Coronary artery (tissue), 2 donors: ENCODE measurements at regions not wholly inside any gene's neighbourhood (a gene's known extent, or its start where the extent isn't known, plus 50 kb on each side); places are given as distances from the start of the nearest gene placed in this dataset.

Experiments used
- DNase-seq: peaks from one replicate; pipeline ENCODE4 v3.0.0-alpha.2; 2017; ENCODE audit warnings: low spot score
- H3K27ac ChIP-seq, 2 donors: fragments of 200-600 bp; sonication (generic); one replicate each; pipeline ENCODE4 v1.5.1; 2016 to 2019
- H3K4me3 ChIP-seq: fragments of 200-600 bp; sonication (generic); 2 replicates; pipeline ENCODE4 v1.5.1; 2016; ENCODE audit warnings: mild to moderate bottlenecking, moderate library complexity
- CTCF ChIP-seq: fragments of 200-600 bp; sonication (generic); IDR thresholded peaks from one replicate; pipeline ENCODE4 v1.5.1; 2019; ENCODE audit warnings: antibody characterized with exemption

- DNase-seq, result peak; percentile 49
- Histone ChIP-seq H3K27ac (no peak overlapping the region), H3K4me3 (no peak overlapping the region)
- no peak for TF ChIP-seq CTCF
Observed at GRCh38 chr11:116177521-116178210, 595.1 kb downstream of the BUD13 start.

- Histone ChIP-seq H3K27ac (no peak overlapping the region), H3K4me3 (no peak overlapping the region)
- DNase-seq, result peak; percentile 40
- TF ChIP-seq CTCF, result no peak
Observed at GRCh38 chr11:116176484-116177005, 596.2 kb downstream of the BUD13 start.

- TF ChIP-seq CTCF, result no peak
- Histone ChIP-seq H3K27ac (no peak overlapping the region), H3K4me3 (no peak overlapping the region)
- peak; percentile 33 for DNase-seq
Observed at GRCh38 chr11:116175707-116176106, 597.1 kb downstream of the BUD13 start.

- Histone ChIP-seq H3K4me3 (no peak overlapping the region), H3K27ac (no peak overlapping the region)
- peak; percentile 47 for DNase-seq
- no peak for TF ChIP-seq CTCF
Observed at GRCh38 chr11:116173941-116174911, 598.6 kb downstream of the BUD13 start.

- no peak for TF ChIP-seq CTCF
- no peak for DNase-seq
- H3K4me3 ChIP-seq, result no peak overlapping the region
- H3K27ac ChIP-seq, result no peak overlapping the region
Observed at GRCh38 chr11:116173506-116173905, 599.3 kb downstream of the BUD13 start.

GRCh38 chr11:116172851-116173250 is 599.9 kb downstream of the BUD13 start:
- no peak overlapping the region for H3K4me3 ChIP-seq
- H3K27ac ChIP-seq, result no peak overlapping the region
- peak; percentile 24 for DNase-seq
- no peak for TF ChIP-seq CTCF
